Hepatocyte (in vitro differentiated cells): ENCODE measurements at regions not wholly inside any gene's neighbourhood (a gene's known extent, or its start where the extent isn't known, plus 50 kb on each side); places are given as distances from the start of the nearest gene placed in this dataset.

Experiments used
- CTCF ChIP-seq: fragments of 200-600 bp; sonication (generic); IDR thresholded peaks from 2 replicates; pipeline ENCODE4 v1.5.1; 2016; ENCODE audit warnings: antibody characterized with exemption, mild to moderate bottlenecking; ENCODE audit not compliant: poor library complexity
- EZH2 ChIP-seq: fragments of 200-600 bp; sonication (generic); IDR thresholded peaks from 2 replicates; pipeline ENCODE4 v1.6.1; 2016; ENCODE audit warnings: antibody characterized with exemption, mild to moderate bottlenecking, borderline replicate concordance

- TF ChIP-seq CTCF = no peak
- no peak for TF ChIP-seq EZH2
These were observed 443.0 kb downstream of the COL12A1 start for GRCh38 chr6:74762841-74763240.
